ENCODE measurements at regions not wholly inside any gene's neighbourhood (a gene's known extent, or its start where the extent isn't known, plus 50 kb on each side); places are given as distances from the start of the nearest gene placed in this dataset.

GRCh38 chr13:84191139-84191538, 308.9 kb upstream of the SLITRK1 start:
- TF ChIP-seq CTCF (IDR thresholded peaks at IDR 0.05; ENCODE audit: insufficient read depth, low read depth, low read length) (no peak), EZH2 (IDR thresholded peaks at IDR 0.05; ENCODE audit: insufficient read depth, low read length) (no peak)

Measured in astrocyte (in vitro differentiated cells and primary cell).